DND-41 (cell line): ENCODE measurements at regions not wholly inside any gene's neighbourhood (a gene's known extent, or its start where the extent isn't known, plus 50 kb on each side); places are given as distances from the start of the nearest gene placed in this dataset.

Experiments
- ATAC-seq: fragments of 200-7000 bp; cut with Tn5 transposase; 3 replicates; pipeline ENCODE4 v1.9.1; 2021; ENCODE audit warnings: low read depth; ENCODE audit not compliant: insufficient read depth
- DNase-seq: peaks from one replicate; pipeline ENCODE4 v3.0.0-alpha.2; 2020
- H2AFZ ChIP-seq: 2 replicates; pipeline ENCODE4 v1.6.0; 2012; ENCODE audit warnings: low read depth, low read length
- H3K27ac ChIP-seq: 2 replicates; pipeline ENCODE4 v1.5.1; 2012; ENCODE audit warnings: low read length, inconsistent platforms
- H3K27me3 ChIP-seq: fragments of 200-600 bp; sonication (generic); 2 replicates; pipeline ENCODE4 v1.6.0; 2012; ENCODE audit warnings: low read length, mild to moderate bottlenecking, inconsistent platforms; ENCODE audit not compliant: insufficient read depth, poor library complexity
- H3K36me3 ChIP-seq: 2 replicates; pipeline ENCODE4 v1.5.1; 2012; ENCODE audit warnings: low read length, inconsistent platforms; ENCODE audit not compliant: insufficient read depth
- H3K4me1 ChIP-seq: 2 replicates; pipeline ENCODE4 v1.5.1; 2012; ENCODE audit warnings: mild to moderate bottlenecking, low read length; ENCODE audit not compliant: insufficient read depth
- H3K4me2 ChIP-seq: 2 replicates; pipeline ENCODE4 v1.6.0; 2012; ENCODE audit warnings: mild to moderate bottlenecking, moderate library complexity, low read length, inconsistent platforms; ENCODE audit not compliant: insufficient read depth
- H3K4me3 ChIP-seq, 2 experiments: fragments of 200-600 bp in 1 of 2; shearing (Covaris generic) in 1 of 2; 2 replicates each; pipeline ENCODE4 v1.5.1; 2012 to 2016; ENCODE audit warnings: inconsistent platforms in 2 of 2, low read length in 2 of 2, mild to moderate bottlenecking in 2 of 2, low read depth in 1 of 2, moderate library complexity in 1 of 2
- H3K79me2 ChIP-seq: 2 replicates; pipeline ENCODE4 v1.6.0; 2012; ENCODE audit warnings: low read length, inconsistent platforms; ENCODE audit not compliant: insufficient read depth
- H3K9ac ChIP-seq: 2 replicates; pipeline ENCODE4 v1.6.0; 2012; ENCODE audit warnings: low read depth, mild to moderate bottlenecking, inconsistent platforms, low read length, moderate library complexity
- H3K9me3 ChIP-seq: 2 replicates; pipeline ENCODE4 v1.5.1; 2012; ENCODE audit warnings: low read length, moderate library complexity, mild to moderate bottlenecking, inconsistent platforms; ENCODE audit not compliant: insufficient read depth, severe bottlenecking
- H4K20me1 ChIP-seq: 2 replicates; pipeline ENCODE4 v1.6.0; 2012; ENCODE audit warnings: low read length; ENCODE audit not compliant: insufficient read depth
- CTCF ChIP-seq: IDR thresholded peaks from 2 replicates; pipeline ENCODE4 v1.5.1; 2012; ENCODE audit warnings: borderline replicate concordance, low read length, moderate library complexity, mild to moderate bottlenecking; ENCODE audit not compliant: poor library complexity, severe bottlenecking; ENCODE audit errors: extremely low read depth
- EZH2 ChIP-seq: IDR thresholded peaks from 3 replicates; pipeline ENCODE4 v1.6.1; 2012; ENCODE audit warnings: borderline replicate concordance, low read depth, mild to moderate bottlenecking, moderate library complexity, low read length, inconsistent platforms; ENCODE audit not compliant: severe bottlenecking

GRCh38 chr7:46902463-46902862 is 679.4 kb downstream of the TNS3 start:
- Histone ChIP-seq H3K4me2 (no peak overlapping the region), H3K36me3 (no peaks in the 10 kb centered on the region), H3K79me2 (no peaks in the 10 kb centered on the region), H2AFZ (no peak overlapping the region), H3K4me3 (no peak overlapping the region), H3K27me3 (no peaks in the 10 kb centered on the region), H3K9me3 (no peaks in the 10 kb centered on the region), H3K4me1 (no peaks in the 10 kb centered on the region), H4K20me1 (no peaks in the 10 kb centered on the region), H3K27ac (no peak overlapping the region), H3K9ac (no peak overlapping the region)
- ATAC-seq, result no peak
- DNase-seq, result no peak
- TF ChIP-seq EZH2 (no peak), CTCF (no peak)

- Histone ChIP-seq H3K27ac (no peak overlapping the region), H3K27me3 (no peaks in the 10 kb centered on the region), H3K4me2 (no peak overlapping the region), H3K36me3 (no peaks in the 10 kb centered on the region), H3K4me1 (no peaks in the 10 kb centered on the region), H4K20me1 (no peaks in the 10 kb centered on the region), H3K9ac (no peak overlapping the region), H2AFZ (no peak overlapping the region), H3K9me3 (no peaks in the 10 kb centered on the region), H3K4me3 (no peak overlapping the region), H3K79me2 (no peaks in the 10 kb centered on the region)
- no peak for DNase-seq
- no peak for ATAC-seq
- TF ChIP-seq CTCF (no peak), EZH2 (no peak)
These were observed 681.3 kb downstream of the TNS3 start for GRCh38 chr7:46900312-46901263.

- no peaks in the 10 kb centered on the region for H4K20me1 ChIP-seq
- no peak overlapping the region for H3K4me2 ChIP-seq
- no peak overlapping the region for H2AFZ ChIP-seq
- no peaks in the 10 kb centered on the region for H3K79me2 ChIP-seq
- ATAC-seq, result no peak
- H3K4me1 ChIP-seq, result no peaks in the 10 kb centered on the region
- H3K27ac ChIP-seq, result no peak overlapping the region
- no peak for DNase-seq
- H3K27me3 ChIP-seq, result no peaks in the 10 kb centered on the region
- TF ChIP-seq CTCF (no peak), EZH2 (no peak)
- H3K9ac ChIP-seq, result no peak overlapping the region
- no peaks in the 10 kb centered on the region for H3K9me3 ChIP-seq
- H3K36me3 ChIP-seq, result no peaks in the 10 kb centered on the region
- no peak overlapping the region for H3K4me3 ChIP-seq
These were observed 684.5 kb downstream of the TNS3 start for GRCh38 chr7:46897381-46897780.
